ENCODE measurements at regions not wholly inside any gene's neighbourhood (a gene's known extent, or its start where the extent isn't known, plus 50 kb on each side); places are given as distances from the start of the nearest gene placed in this dataset.

DNA sequence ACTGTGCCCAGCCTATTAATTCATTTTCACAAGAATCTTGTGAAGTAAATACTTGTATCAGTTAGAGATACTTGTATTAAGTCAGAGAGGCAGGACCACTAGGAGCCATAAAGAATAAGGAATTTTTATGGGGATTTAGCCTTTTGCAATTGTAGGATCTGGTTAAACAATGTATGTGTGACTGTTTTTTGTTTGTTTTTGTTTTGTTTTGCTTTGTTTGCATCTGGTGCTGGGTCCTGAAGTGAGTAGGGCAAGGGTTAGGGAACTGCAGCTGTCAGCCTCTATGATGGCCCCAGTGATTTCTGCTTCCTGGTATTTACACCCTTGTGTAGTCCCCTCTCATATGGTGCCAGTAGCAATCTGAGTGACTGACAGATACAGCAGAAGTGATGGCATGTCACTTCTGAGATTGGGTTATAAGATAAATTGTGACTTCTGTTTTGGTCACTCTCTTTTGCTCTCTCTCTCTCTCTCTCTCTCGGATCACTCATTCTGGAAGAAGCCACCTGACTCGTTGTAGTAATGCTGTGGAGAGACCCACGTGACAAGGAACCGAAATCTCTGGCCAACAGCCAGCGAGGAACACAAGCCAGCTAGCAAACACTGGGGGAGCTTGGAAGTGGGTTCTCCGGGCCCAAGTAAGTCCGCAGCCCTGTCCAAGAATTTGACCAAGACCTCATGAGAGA is 96.2 kb upstream of the MARK1 start:
- TF ChIP-seq, protein P1, sequence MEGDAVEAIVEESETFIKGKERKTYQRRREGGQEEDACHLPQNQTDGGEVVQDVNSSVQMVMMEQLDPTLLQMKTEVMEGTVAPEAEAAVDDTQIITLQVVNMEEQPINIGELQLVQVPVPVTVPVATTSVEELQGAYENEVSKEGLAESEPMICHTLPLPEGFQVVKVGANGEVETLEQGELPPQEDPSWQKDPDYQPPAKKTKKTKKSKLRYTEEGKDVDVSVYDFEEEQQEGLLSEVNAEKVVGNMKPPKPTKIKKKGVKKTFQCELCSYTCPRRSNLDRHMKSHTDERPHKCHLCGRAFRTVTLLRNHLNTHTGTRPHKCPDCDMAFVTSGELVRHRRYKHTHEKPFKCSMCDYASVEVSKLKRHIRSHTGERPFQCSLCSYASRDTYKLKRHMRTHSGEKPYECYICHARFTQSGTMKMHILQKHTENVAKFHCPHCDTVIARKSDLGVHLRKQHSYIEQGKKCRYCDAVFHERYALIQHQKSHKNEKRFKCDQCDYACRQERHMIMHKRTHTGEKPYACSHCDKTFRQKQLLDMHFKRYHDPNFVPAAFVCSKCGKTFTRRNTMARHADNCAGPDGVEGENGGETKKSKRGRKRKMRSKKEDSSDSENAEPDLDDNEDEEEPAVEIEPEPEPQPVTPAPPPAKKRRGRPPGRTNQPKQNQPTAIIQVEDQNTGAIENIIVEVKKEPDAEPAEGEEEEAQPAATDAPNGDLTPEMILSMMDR (IDR thresholded peaks at IDR 0.05; ENCODE audit: low read depth, low read length), result no peak
- TF ChIP-seq EZH2phosphoT487 (IDR thresholded peaks at IDR 0.05; ENCODE audit: low read depth), result no peak

All from OCI-LY3 (cell line).